EH (cell line): ENCODE measurements at regions not wholly inside any gene's neighbourhood (a gene's known extent, or its start where the extent isn't known, plus 50 kb on each side); places are given as distances from the start of the nearest gene placed in this dataset.

Source experiments
- DNase-seq: peaks from one replicate; pipeline ENCODE4 v3.0.0-alpha.2; 2015; ENCODE audit warnings: low read depth

DNA sequence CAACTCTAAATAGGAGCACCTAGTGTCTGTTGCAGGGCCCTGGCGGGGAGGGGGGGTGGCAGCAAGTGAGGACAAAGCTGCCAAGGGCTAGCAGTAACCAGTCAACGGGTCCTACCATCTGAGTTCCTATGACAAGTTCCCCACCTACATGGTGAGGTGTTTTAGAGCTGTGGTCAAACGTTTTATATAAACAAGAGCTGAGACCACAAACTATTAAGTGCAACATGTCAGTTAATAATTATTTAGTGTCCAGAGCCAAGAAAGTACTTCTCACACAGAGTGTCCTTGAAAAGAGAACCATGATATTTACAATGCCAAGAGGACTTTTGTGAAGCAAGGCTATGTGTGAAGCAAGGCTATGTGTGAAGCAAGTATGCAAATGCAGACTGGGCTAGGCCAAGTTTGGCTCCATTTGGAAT, 434.7 kb downstream of the TNS3 start:
- DNase-seq: no peak

DNA sequence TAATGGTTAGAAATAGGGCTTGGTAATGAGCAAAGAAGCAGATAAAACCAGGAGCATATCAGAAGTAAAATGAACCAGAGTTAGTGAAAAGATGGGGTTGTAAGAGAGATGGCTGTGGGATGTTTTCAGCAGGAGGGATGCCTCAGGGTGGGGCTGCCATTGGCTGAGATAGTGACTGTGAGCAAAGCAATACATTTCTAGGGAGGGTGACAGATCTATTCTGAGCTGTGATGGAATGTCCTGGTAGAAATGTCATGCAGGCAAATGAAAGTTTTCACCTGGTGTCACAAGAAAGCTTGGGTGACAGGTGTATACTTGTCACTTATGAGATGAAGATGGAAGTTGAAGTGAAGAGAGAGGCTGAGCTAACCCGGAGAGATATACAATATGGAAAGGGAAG, 435.9 kb downstream of the TNS3 start:
- DNase-seq: no peak

DNA sequence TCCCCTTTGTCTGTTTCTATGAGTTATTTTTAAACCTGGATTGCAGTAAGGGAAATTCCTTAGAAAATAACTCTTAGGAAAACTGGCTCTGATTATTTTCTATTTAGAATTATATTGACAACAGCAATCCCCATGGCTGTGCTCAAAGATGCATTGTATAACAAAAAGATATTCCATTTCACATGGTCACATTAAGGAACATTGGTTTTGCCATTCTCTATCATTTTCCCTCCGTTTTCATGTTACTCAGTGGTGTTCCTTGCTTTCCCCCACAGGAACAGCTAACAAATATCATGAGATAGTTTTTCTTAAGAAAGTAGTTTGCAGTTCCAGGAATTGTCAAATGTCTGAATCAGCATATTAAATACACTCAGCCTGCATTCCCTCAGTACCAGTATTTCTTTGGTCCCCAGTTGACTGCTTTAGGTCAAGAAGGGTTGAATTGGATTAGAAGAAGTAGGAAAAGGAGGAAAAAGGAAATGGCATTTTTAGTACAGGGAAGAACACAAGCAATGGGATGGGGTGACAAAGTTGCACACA, 436.7 kb downstream of the TNS3 start:
- peak; percentile 21 for DNase-seq

DNA sequence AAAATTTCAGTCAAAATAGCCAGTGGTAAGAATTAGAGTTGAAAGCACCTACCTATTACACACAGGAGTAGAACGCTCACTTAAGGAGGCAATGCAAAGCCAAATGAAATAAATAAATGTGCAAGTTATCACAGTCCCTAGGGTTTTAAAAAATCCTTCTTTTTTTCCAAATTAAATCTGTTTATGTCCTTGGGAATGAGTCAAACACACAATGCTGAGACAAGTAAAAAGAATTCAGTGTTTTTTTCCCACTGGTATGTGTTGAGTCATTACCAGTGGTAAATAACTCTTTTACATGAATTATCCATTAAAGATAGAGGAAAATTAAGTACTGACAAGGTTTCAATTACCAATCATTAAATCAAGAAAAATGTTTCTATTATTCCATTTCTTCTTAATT, 438.6 kb downstream of the TNS3 start:
- DNase-seq: peak; percentile 87

DNA sequence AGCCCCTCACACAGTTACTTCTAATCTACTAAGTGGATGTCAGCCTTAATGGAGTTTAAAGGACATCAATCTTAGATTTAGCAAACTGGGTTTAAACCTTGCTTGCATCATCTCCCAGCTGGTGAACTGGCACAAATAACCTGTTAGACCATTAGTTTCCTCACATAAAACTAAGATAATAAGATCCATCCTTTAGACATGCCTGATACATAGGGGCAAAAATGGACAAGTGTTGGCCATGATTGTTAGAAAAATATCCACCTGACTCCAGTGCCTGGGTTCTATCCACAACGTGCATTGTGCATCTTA, 439.1 kb downstream of the TNS3 start:
- no peak for DNase-seq

DNA sequence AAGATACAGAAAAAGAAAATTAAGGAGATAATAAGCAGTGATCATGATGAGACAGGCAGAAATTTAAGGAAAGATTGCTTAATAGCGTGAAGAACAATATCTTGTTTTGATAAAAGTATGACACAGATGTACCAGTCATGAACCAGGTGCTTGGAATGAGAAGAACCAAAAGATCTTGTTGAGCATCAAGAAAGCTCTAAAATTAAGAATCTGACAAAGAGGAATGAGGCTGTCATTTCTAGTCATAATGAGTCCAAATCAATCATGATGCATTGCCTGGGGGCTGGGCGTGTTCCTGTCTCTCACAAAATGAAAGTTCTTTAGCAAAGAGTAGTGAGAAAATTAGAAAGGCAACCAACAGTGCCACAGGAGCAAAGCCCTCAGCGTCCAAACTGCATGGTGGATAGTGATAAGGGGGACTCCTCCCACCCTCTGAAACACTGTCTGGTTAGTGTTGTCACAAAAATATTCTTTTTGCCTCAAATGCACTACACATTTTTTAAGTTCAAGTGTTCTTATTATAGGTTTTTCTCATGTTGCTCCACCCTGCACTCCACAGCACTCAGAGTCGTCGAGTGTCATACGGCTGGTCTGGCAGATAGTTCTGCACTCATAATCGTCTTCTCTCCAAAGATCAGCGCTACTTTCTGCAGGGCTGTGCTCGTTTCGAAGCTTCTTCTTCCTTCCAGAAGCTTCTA, 439.6 kb downstream of the TNS3 start:
- DNase-seq: no peak

DNA sequence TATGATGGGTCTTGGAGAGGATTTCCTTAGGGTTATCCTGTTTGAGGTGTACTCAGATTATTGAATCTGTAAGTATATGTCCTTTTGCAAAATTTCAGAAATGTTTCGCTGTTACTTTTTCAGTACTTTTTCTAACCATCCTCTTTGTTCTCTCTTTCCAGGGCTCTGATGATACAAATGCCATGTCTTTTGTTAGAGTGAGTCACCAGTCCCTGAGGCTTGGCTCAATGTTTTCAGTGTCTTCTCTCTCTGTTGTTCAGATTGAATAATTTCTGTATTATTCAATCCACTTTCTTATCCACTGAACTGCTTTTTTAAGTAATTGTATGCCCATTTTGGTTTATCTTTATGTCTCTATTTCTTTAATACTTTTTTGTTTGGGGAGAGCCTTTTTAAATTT, 449.4 kb downstream of the TNS3 start:
- DNase-seq: peak; percentile 35

DNA sequence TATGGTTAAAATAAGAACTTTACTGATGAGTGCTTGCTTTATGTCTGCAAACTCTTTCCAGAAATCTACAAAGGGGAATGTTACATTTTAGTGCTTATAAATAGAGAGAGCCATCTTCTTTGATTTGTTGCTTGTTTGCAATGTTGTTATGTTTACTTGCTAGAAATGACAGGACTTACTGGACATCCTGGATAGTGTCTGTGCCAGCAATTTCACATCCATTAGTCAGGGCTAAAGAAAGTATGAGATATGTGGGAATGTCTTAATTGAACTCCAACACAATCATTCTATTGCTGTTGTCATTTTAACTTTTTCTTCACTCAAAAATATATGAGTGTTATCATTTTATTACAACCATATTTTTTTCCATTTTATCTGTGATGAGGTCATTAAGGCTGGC, 453.2 kb downstream of the TNS3 start:
- peak; percentile 20 for DNase-seq

DNA sequence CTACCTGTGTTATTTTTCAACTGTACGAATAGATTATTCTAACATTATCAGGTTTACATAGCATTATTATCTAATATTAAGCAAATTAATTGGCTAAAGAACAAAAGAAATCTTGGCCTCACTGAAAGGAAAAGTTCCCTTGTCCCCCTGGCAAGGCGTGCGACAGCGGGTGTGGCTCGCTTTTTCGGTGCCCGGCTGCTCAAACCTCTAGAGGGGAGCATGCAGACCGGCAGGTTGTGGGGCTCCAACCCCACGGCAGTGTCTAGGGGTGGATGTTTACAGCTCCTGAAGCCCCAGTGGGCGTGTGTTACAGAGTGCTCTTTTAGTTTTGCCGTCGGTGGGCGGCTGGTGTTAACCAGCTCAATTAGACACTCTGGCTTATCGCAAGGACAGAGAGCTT, 456.4 kb downstream of the TNS3 start:
- no peak for DNase-seq

DNA sequence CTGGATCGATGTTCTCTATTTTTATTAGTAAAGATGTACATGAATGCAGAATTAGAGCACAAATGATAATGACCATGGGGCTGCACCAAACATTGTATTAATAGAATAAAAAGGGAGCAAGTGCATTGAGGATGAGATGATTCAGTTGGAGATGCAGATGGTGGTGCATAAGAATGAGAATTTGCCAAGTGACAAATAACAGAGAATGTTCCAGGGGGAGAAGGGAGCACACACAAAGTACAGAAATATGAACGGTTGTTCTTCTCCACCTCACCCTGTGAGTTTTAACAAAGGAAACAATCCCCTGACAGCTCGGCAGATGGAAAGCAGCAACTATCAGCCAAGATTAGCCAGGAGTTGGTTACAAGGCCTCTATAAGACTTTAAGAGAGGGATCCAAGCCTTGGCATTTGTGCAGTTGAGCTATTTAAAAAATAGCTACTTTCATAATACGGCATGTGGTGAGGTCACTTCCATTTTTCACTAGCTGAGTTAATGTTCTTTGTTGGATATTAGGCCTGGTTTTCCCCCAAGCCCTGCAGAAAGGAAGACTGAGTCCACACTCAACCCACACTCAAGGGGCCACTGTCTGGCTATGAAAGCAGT, 462.5 kb downstream of the TNS3 start:
- no peak for DNase-seq

DNA sequence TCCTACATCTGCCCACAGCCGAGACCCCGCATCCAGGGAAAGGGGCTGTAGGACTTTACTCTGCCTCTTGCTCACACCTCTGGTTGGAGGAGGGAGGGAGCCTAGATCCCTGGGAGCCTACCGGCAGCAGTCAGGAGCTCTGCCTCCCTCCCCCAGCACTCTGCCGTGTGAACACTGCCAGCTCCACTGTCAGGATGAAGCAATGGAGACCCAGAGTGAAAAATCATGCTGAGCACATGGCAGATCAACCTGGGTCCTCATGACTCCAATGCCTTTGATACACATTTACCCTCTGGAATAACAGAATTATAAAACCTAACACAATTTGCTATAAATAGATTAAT, 477.7 kb downstream of the TNS3 start:
- DNase-seq: no peak

DNA sequence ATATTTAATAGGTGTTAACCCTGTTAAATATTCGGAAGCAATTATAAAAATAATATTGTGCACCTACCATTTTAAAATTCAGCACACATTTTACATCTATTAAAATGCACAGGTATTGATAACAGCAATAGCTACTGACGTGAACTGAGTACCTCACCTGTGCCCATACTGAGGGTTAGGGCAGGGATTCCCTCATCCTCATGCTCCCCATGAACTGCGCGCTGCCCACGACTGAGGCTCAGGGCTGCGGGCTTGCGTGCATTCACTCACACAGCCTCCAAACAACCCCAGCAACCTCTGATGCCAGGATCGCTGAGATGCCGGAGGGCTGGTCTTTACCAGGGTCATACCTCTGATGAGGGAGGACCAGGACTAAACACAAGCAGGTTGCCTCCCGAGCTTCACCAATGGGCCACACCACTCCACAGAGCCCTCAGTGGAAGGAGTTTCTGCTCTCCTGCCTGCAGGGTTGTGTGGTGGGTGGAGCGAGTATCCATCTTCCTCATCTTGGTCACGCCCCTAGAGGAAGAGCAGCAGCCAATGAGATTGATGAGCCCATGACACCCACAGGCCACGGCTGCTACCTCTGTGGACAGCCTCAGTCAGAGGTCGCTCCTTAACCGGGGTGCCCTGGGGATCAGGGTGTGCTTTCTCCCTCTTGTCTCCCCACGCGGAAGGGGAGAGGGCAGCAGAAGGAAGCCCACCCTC, 478.3 kb downstream of the TNS3 start:
- DNase-seq: no peak

DNA sequence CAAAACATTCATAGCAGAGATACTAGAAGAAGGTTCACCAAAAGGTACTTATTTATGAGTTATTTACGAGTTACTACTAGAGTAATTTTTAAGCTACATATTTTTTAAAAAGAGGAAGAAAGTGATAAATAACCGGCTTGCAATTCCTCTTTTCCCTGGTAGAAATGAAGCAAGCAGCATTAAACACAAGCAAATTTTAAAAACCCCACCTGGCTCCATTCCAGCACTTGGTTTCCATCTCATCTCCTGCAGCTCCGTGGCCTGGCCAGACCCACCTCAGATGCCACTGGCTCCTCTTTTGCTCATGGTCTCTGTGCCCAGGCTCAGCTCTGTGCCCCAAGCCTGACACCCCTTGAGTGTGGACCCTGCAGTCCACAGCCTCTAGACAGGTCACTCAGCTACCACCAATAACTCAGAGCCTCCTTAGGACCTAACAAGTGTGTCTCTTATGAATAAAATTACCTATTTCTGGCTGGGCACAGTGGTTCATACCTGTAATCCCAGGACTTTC, 479.5 kb downstream of the TNS3 start:
- DNase-seq: no peak

DNA sequence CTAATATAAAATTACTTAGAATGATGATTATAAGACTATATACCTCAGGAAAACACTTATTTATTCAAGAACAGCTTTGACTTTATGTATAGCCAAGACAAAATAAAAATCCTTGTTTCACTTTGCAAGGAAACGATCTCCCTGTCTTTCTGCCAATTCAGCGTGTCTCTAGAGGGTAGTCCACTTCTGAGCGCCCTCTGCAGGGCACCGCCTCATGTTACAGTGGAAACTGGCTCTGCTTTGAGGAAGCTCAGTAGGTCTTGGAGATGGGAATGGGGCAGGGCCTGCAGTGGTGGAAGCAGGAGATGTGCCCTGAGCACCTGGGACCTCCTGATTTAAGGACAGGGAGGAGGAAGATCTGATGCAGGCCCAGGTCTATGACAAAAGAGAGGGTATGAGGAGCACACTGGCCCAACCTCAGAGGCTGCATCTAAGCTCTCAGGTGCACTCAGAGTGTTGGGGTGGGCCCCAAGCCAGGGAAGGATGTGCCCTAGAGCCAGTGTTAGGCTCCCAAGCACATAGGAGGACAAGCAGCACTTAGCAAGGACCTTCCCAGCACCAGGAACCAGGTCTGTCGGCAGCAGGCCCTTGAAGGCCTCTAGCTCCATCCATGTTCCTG, 481.0 kb downstream of the TNS3 start:
- peak; percentile 62 for DNase-seq

DNA sequence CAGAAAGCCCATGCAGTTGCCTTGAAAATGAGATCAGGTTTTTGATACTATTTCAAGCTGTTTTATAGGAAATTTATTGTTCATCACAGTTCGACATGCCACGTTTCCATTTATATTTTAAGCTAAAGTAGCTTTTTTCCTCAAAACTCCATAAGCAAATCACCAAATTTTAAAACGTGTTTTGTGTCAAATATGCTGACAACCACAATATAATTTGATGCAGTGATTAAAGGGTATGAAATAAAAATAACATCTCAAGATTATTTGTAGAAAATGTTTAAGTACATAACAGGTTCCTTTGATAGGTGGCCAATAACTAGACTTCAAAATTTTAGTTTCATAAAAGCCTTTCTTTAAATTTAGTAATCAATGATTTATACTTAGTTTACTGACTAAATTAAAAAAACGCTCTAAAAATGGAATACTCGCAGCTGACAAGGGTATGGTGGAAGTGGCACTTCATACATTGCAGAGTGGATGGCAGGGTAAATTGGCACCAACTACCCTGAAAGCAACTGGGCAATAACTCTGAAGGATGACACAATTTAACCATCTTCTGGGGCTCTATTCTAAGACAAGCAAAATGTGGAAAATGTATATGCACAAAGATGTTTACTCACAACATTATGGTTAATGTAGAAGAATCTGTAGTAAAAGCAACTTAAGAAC, 481.6 kb downstream of the TNS3 start:
- no peak for DNase-seq

DNA sequence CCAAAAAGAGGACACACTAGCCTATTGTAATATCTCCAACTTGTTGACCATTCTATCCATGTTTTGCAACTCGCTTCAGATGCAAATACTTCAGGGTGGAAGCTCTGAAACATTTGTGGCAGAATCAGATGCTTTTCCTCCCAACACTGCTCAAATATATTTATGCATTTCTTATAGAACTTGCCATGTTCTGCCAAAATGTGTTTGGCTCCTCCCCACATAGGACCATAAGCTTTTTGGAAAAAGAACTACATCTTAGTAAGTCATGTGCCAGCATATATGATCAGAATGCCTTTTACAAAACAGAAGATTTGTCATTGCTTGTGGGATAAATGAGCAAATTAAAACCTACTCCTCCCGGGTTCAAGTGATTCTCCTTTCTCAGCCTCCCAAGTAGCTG, 484.5 kb downstream of the TNS3 start:
- DNase-seq: no peak

DNA sequence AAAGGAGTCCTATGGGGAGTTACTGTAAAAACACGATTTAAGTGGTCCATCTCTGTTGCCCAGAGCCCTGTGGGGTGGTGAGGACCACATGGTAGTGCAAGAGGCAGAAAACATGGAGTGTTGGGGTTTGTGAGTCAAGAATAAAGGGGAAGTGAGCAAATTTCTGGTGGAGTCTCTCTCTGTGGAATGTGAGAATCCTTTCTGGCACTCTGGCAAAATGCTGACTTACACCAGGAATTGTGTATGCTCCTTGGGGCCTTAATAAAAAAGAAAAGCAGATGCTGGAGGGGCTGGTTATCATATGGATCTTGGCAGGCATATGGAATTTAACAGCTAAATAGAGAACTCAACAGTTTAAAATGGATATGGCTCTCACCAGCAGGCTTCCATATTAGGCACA, 486.0 kb downstream of the TNS3 start:
- peak; percentile 70 for DNase-seq

DNA sequence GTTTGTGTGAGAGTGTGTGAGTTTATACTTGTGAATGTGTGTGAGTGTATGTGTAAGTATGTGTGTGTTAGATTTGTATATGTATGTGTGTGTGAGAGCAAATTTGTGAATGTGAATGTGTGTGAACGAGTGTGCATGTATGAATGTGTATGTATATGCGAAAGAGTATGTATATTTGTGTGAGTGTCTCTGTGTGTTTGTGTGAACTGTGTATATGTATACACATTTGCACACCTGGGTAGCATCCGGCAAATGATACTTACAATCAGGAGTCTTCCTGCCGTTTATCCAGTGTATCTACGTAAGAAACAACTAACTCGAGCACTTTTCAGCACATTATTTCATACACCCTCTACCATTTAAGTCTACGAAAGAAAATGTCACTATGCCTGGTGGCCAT, 487.4 kb downstream of the TNS3 start:
- DNase-seq: no peak

DNA sequence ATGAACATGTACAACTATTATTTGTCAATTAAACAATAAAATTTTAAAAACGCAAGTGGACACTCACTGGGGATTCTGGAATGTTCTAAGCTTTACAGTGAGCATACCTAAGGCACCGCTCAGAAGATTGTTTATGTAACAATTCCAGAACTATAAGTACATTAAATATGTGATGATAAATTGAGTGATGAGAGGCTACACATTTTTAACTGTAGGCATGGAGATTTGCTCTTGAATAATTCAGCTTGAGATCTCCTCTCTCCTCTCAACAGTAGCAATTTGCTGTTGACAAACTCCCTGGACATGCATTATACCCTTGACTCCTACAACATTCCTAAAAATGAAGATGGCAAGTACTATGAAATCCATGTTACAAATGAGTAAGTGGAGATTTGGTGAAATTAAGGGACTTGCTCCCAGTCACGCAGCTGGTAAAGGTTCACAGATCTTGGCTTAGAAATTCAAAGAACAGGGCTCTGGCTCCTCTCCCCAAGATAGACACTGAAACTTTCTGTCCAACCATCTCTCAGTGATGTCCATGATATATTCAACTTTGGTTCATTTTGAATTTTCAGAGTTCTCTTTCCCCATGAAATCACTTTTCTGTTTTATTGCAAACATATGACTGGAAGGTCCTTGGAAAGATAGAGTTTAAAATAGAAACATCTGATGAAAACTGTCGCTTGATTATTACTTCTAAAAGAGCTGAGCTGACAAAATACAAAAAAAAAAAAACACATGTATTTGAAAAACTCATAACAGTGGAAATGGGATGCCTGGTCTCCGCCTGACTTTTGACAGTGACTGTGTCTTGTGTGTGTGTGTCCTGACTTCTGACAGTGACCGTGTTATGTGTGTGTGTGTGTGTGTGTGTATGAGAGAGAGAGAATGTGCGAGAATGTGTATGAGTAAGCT, 488.3 kb downstream of the TNS3 start:
- peak; percentile 65 for DNase-seq

DNA sequence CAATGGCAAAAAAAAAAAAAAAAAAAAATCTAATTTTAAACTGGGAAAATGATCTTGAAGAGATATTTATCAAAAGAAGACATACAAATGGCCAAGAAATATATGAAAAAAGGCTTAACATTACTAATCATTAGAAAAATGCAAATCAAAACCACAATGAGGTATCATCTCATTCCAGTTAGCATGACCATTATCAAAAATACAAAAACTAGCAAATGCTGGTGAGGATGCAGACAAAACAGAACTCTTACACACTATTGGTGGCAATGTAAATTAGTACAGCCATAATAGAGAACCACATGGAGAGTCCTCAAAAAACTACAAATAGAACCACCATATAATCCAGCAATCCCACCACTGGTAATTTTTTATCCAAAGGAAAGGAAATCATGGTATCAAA, 489.6 kb downstream of the TNS3 start:
- DNase-seq: peak; percentile 39

DNA sequence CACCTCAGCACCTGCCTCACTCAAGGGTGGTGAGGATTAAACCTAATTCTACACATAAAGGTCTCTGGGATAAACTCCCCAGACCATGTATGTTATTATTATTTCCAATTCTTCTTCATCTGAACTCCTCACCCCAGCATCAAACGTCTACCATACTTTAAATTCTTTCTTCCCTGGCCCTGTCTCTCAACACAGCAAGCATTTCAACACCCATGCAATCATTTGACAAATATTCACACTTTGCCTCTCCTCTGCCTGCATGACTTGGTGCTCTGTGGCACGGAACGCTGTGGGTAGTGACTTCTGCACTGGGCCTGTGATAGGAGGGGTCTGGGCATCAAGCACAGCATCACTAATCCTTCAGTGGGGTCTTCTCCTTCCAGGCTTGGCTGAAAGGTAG, 490.8 kb downstream of the TNS3 start:
- DNase-seq: peak; percentile 84
